ENCODE measurements at regions not wholly inside any gene's neighbourhood (a gene's known extent, or its start where the extent isn't known, plus 50 kb on each side); places are given as distances from the start of the nearest gene placed in this dataset.
A peak's percentile ranks its signal among the peaks of the same experiment; 100 is the strongest.
"Not testable (repeated sequence)": the region's sequence is repeated elsewhere in the genome, so short reads cannot be mapped to it uniquely, and the experiment has no call there.

DNA sequence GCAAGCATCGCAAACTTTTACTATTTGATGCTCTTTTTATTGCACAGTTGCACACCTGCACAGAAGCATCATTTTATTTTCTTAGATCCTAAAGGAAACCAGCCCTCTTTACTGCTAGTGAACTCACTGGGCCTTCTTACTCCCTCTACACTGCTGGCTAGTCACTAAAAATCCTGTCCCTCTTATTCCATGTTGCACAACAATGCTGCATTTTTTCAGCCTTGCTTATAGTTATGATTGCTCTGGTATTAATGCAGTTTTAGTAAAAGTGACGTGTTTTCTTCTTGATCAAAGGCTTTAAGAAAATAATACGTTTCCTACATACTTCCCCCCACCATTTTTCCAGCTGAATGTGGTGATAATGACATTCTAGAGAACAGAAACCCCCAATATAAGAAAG lies 132.9 kb upstream of the FAM3C start:
- Histone ChIP-seq H3K9me2 (replicated peaks; ENCODE audit: insufficient read depth, low read length) (no peaks in the 10 kb centered on the region), H3K27ac (ENCODE audit: low read length) (no peak overlapping the region), H3K4me3 (ENCODE audit: low read length) (no peak overlapping the region), H3K27me3 (replicated peaks; ENCODE audit: insufficient read depth, low read length) (no peaks in the 10 kb centered on the region), H3K4me2 (ENCODE audit: low read depth, low read length) (peak overlapping the region; percentile 65; the same call in 1 of the 2 replicates), H3F3A (ENCODE audit: insufficient read depth, low read length) (peaks cover 25% of the 10 kb centered on the region), H3K79me2 (ENCODE audit: low read length) (no peaks in the 10 kb centered on the region), H3K9me3 (replicated peaks; ENCODE audit: insufficient read depth, low read length) (no peaks in the 10 kb centered on the region), H3K4me1 (ENCODE audit: low read length) (peaks cover 30% of the 10 kb centered on the region), H3K9ac (ENCODE audit: low read length) (no peak overlapping the region), H3K36me3 (replicated peaks; ENCODE audit: insufficient read depth, low read length) (no peaks in the 10 kb centered on the region), H4K20me1 (ENCODE audit: insufficient read depth, low read length) (no peaks in the 10 kb centered on the region), H2AFZ (ENCODE audit: low read length) (no peak overlapping the region)
- DNase-seq: no peak
- no peak for TF ChIP-seq CTCF (IDR thresholded peaks at IDR 0.05; ENCODE audit: low read length)
- no peak for TF ChIP-seq EZH2 (optimal IDR thresholded peaks at IDR 0.05; ENCODE audit: low read depth, low read length)
- no peak for TF ChIP-seq EZH2phosphoT487 (IDR thresholded peaks at IDR 0.05; ENCODE audit: low read length)

DNA sequence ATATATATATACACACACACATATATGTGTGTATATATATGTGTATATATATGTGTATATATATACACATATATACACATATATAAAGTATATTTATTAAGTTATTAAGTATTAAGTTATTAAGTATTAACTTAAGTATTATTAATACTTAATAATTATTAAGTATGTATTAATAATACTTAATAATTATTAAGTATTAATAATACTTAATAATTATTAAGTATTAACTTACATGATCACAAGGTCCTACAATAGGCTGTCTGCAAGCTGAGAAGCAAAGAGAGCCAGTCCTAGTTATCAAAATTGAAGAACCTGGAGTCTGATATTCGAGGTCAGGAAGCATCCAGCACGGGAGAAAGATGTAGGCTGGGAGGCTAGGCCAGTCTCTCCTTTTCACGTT lies 130.1 kb upstream of the FAM3C start:
- DNase-seq; H3K27ac ChIP-seq (ENCODE audit: low read length); H3K4me3 ChIP-seq (ENCODE audit: low read length); H3K4me2 ChIP-seq (ENCODE audit: low read depth, low read length); H3K36me3 ChIP-seq (replicated peaks; ENCODE audit: insufficient read depth, low read length); H3K27me3 ChIP-seq (replicated peaks; ENCODE audit: insufficient read depth, low read length); H4K20me1 ChIP-seq (ENCODE audit: insufficient read depth, low read length); H3K9me3 ChIP-seq (replicated peaks; ENCODE audit: insufficient read depth, low read length); H3K79me2 ChIP-seq (ENCODE audit: low read length); H3K9me2 ChIP-seq (replicated peaks; ENCODE audit: insufficient read depth, low read length); H2AFZ ChIP-seq (ENCODE audit: low read length); H3K9ac ChIP-seq (ENCODE audit: low read length): not testable (repeated sequence)
- Histone ChIP-seq H3F3A (ENCODE audit: insufficient read depth, low read length) (peaks cover 22% of the 10 kb centered on the region), H3K4me1 (ENCODE audit: low read length) (peaks cover 28% of the 10 kb centered on the region)

- H3K27ac ChIP-seq (ENCODE audit: low read length): no peak overlapping the region
These were observed 129.2 kb upstream of the FAM3C start for GRCh38 chr7:121525155-121525819.

More at GRCh38 chr7:121525155-121525819, 129.2 kb upstream of the FAM3C start:
- H3K27me3 ChIP-seq (replicated peaks; ENCODE audit: insufficient read depth, low read length): no peaks in the 10 kb centered on the region
- no peaks in the 10 kb centered on the region for H3K9me3 ChIP-seq (replicated peaks; ENCODE audit: insufficient read depth, low read length)
- H3K4me3 ChIP-seq (ENCODE audit: low read length): no peak overlapping the region
- no peak overlapping the region for H3K4me2 ChIP-seq (ENCODE audit: low read depth, low read length)
- no peak overlapping the region for H2AFZ ChIP-seq (ENCODE audit: low read length)
- peaks cover 13% of the 10 kb centered on the region for H3F3A ChIP-seq (ENCODE audit: insufficient read depth, low read length)
- H3K4me1 ChIP-seq (ENCODE audit: low read length): peaks cover 27% of the 10 kb centered on the region
- no peaks in the 10 kb centered on the region for H3K36me3 ChIP-seq (replicated peaks; ENCODE audit: insufficient read depth, low read length)
- H3K79me2 ChIP-seq (ENCODE audit: low read length): no peaks in the 10 kb centered on the region
- DNase-seq: no peak
- H4K20me1 ChIP-seq (ENCODE audit: insufficient read depth, low read length): no peaks in the 10 kb centered on the region
- no peak for TF ChIP-seq EZH2 (optimal IDR thresholded peaks at IDR 0.05; ENCODE audit: low read depth, low read length)
- no peak for TF ChIP-seq CTCF (IDR thresholded peaks at IDR 0.05; ENCODE audit: low read length)
- no peak for TF ChIP-seq EZH2phosphoT487 (IDR thresholded peaks at IDR 0.05; ENCODE audit: low read length)
- H3K9ac ChIP-seq (ENCODE audit: low read length): no peak overlapping the region
- no peaks in the 10 kb centered on the region for H3K9me2 ChIP-seq (replicated peaks; ENCODE audit: insufficient read depth, low read length)

Data from MM.1S (cell line).